ENCODE measurements at regions not wholly inside any gene's neighbourhood (a gene's known extent, or its start where the extent isn't known, plus 50 kb on each side); places are given as distances from the start of the nearest gene placed in this dataset.

GRCh38 chr5:159819591-159820411 lies 96.5 kb upstream of the ADRA1B start:
- peak; percentile 31 for DNase-seq (ENCODE audit: low read depth)

- DNase-seq (ENCODE audit: low read depth), result no peak
Observed at GRCh38 chr5:159820692-159821091, 95.6 kb upstream of the ADRA1B start.

GRCh38 chr5:159821461-159821940 lies 94.8 kb upstream of the ADRA1B start:
- no peak for DNase-seq (ENCODE audit: low read depth)

GRCh38 chr5:159824188-159825161 lies 91.8 kb upstream of the ADRA1B start:
- no peak for DNase-seq (ENCODE audit: low read depth)

GRCh38 chr5:159825551-159826051 lies 90.7 kb upstream of the ADRA1B start:
- no peak for DNase-seq (ENCODE audit: low read depth)

- DNase-seq (ENCODE audit: low read depth), result no peak
Observed at GRCh38 chr5:159826351-159827214, 89.7 kb upstream of the ADRA1B start.

- no peak for DNase-seq (ENCODE audit: low read depth)
Observed at GRCh38 chr5:159827861-159828260, 88.4 kb upstream of the ADRA1B start.

- DNase-seq (ENCODE audit: low read depth), result no peak
Observed at GRCh38 chr5:159832073-159832472, 84.2 kb upstream of the ADRA1B start.

GRCh38 chr5:159833088-159833487 lies 83.2 kb upstream of the ADRA1B start:
- no peak for DNase-seq (ENCODE audit: low read depth)

- no peak for DNase-seq (ENCODE audit: low read depth)
Observed at GRCh38 chr5:159833846-159834245, 82.4 kb upstream of the ADRA1B start.

GRCh38 chr5:159835548-159835947 lies 80.7 kb upstream of the ADRA1B start:
- DNase-seq (ENCODE audit: low read depth), result no peak

- no peak for DNase-seq (ENCODE audit: low read depth)
Observed at GRCh38 chr5:159836691-159837090, 79.6 kb upstream of the ADRA1B start.

GRCh38 chr5:159837860-159838259 lies 78.4 kb upstream of the ADRA1B start:
- DNase-seq (ENCODE audit: low read depth), result no peak

GRCh38 chr5:159838551-159839222 lies 77.6 kb upstream of the ADRA1B start:
- DNase-seq (ENCODE audit: low read depth), result no peak

- no peak for DNase-seq (ENCODE audit: low read depth)
Observed at GRCh38 chr5:159844267-159845121, 71.8 kb upstream of the ADRA1B start.

- peak; percentile 68 for DNase-seq (ENCODE audit: low read depth)
Observed at GRCh38 chr5:159849437-159850083, 66.7 kb upstream of the ADRA1B start.

GRCh38 chr5:159850160-159850559 lies 66.1 kb upstream of the ADRA1B start:
- peak; percentile 61 for DNase-seq (ENCODE audit: low read depth)

GRCh38 chr5:159851053-159851452 lies 65.2 kb upstream of the ADRA1B start:
- no peak for DNase-seq (ENCODE audit: low read depth)

GRCh38 chr5:159854916-159855315 lies 61.4 kb upstream of the ADRA1B start:
- DNase-seq (ENCODE audit: low read depth), result no peak

Data from GM04503 (cell line).